ENCODE measurements at regions not wholly inside any gene's neighbourhood (a gene's known extent, or its start where the extent isn't known, plus 50 kb on each side); places are given as distances from the start of the nearest gene placed in this dataset.

DNA sequence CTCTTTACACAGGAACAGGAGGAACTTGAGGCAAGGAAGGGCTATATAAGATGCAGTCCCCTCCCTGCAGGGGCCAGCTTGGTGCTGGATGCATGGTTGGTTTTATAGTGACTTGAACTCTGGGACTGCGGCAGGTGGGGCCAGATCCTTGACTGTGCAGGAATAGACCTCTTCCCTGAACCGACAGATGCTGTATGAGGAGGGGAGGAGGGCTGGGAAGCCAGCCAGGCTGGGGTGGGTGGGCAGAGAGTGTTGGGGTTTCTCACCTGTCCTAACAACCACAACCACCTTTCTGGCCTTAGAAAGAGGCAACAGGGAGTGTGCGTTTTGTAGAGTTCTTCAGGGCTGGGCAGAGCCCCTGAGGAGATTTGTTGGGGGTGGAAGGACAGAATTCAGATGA lies 798.1 kb downstream of the KCNJ18 start:
- TF ChIP-seq POLR2A (IDR thresholded peaks at IDR 0.05; ENCODE audit: low read length), result no peak
- no peak for TF ChIP-seq GATA1 (IDR thresholded peaks at IDR 0.05; ENCODE audit: low read depth, low read length)
